ENCODE measurements at regions not wholly inside any gene's neighbourhood (a gene's known extent, or its start where the extent isn't known, plus 50 kb on each side); places are given as distances from the start of the nearest gene placed in this dataset.
"Not testable (repeated sequence)": the region's sequence is repeated elsewhere in the genome, so short reads cannot be mapped to it uniquely, and the experiment has no call there.

GRCh38 chrX:3520982-3521381 is 174.5 kb upstream of the MXRA5 start:
- no peaks in the 10 kb centered on the region for H3K36me3 ChIP-seq (replicated peaks in 1 of 2; ENCODE audit: control insufficient read depth in 2 of 2, insufficient read depth in 2 of 2, low read length in 2 of 2)
- no peak overlapping the region for H3K4me2 ChIP-seq (ENCODE audit: insufficient read depth, low read length, poor library complexity, severe bottlenecking)
- no peaks in the 10 kb centered on the region for H3K4me1 ChIP-seq (ENCODE audit: control insufficient read depth in 2 of 2, insufficient read depth in 1 of 2, low read depth in 1 of 2, low read length in 2 of 2)
- no peak overlapping the region for H3K4ac ChIP-seq (ENCODE audit: low read length)
- no peak overlapping the region for H2BK120ac ChIP-seq (ENCODE audit: low read depth, low read length)
- DNase-seq (ENCODE audit: low spot score), result no peak
- H3K27me3 ChIP-seq (ENCODE audit: control insufficient read depth in 3 of 3, insufficient read depth in 3 of 3, low read depth in 1 of 3, low read length in 3 of 3), result no peaks in the 10 kb centered on the region
- no peak overlapping the region for H3K14ac ChIP-seq (ENCODE audit: low read length)
- H4K91ac ChIP-seq (ENCODE audit: low read depth, low read length, poor library complexity), result no peak overlapping the region
- WGBS, 2 donors (ENCODE audit: extremely low coverage in 2 of 2, insufficient read length in 2 of 2, insufficient replicate concordance in 1 of 2), result no CpG with 5 or more reads among the region's 3 CpGs
- no peaks in the 10 kb centered on the region for H3K9me3 ChIP-seq (replicated peaks in 1 of 2; ENCODE audit: control insufficient read depth in 2 of 2, insufficient read depth in 1 of 2, low read depth in 1 of 2, low read length in 2 of 2)
- no peak overlapping the region for H3K4me3 ChIP-seq (ENCODE audit: low read length in 2 of 2)
- H3K27ac ChIP-seq (replicated peaks; ENCODE audit: low read length), result no peak overlapping the region
- H4K8ac ChIP-seq (ENCODE audit: low read depth, low read length), result no peak overlapping the region
- no peak overlapping the region for H2BK12ac ChIP-seq (ENCODE audit: low read length)
- no peak overlapping the region for H3K18ac ChIP-seq (ENCODE audit: low read length)
- H3K23ac ChIP-seq (ENCODE audit: low read depth, low read length, poor library complexity), result no peak overlapping the region
- H2AFZ ChIP-seq (ENCODE audit: low read length), result no peak overlapping the region
- no peaks in the 10 kb centered on the region for H3K79me1 ChIP-seq (ENCODE audit: low read depth, low read length)
- H3K9ac ChIP-seq (ENCODE audit: low read depth, low read length, poor library complexity), result no peak overlapping the region
- no peak overlapping the region for H2BK15ac ChIP-seq (ENCODE audit: low read length)
- no peak overlapping the region for H2AK5ac ChIP-seq (ENCODE audit: low read depth, low read length)
- H2BK5ac ChIP-seq (ENCODE audit: low read length), result no peak overlapping the region

- H3K4ac ChIP-seq (ENCODE audit: low read length), result no peak overlapping the region
- H4K8ac ChIP-seq (ENCODE audit: low read depth, low read length), result no peak overlapping the region
- H4K91ac ChIP-seq (ENCODE audit: low read depth, low read length, poor library complexity), result no peak overlapping the region
- H3K23ac ChIP-seq (ENCODE audit: low read depth, low read length, poor library complexity), result no peak overlapping the region
- no peaks in the 10 kb centered on the region for H3K79me1 ChIP-seq (ENCODE audit: low read depth, low read length)
- H3K27ac ChIP-seq (replicated peaks; ENCODE audit: low read length), result no peak overlapping the region
- WGBS, 2 donors (ENCODE audit: extremely low coverage in 2 of 2, insufficient read length in 2 of 2, insufficient replicate concordance in 1 of 2), result no CpG with 5 or more reads among the region's 3 CpGs
- no peak overlapping the region for H2AK5ac ChIP-seq (ENCODE audit: low read depth, low read length)
- no peak overlapping the region for H2BK120ac ChIP-seq (ENCODE audit: low read depth, low read length)
- no peak overlapping the region for H3K14ac ChIP-seq (ENCODE audit: low read length)
- H2BK12ac ChIP-seq (ENCODE audit: low read length), result no peak overlapping the region
- no peak for DNase-seq (ENCODE audit: low spot score)
- no peak overlapping the region for H2BK15ac ChIP-seq (ENCODE audit: low read length)
- H2AFZ ChIP-seq (ENCODE audit: low read length), result no peak overlapping the region
- no peak overlapping the region for H3K4me3 ChIP-seq (ENCODE audit: low read length in 2 of 2)
- no peaks in the 10 kb centered on the region for H3K4me1 ChIP-seq (ENCODE audit: control insufficient read depth in 2 of 2, insufficient read depth in 1 of 2, low read depth in 1 of 2, low read length in 2 of 2)
- H3K4me2 ChIP-seq (ENCODE audit: insufficient read depth, low read length, poor library complexity, severe bottlenecking), result no peak overlapping the region
- H3K36me3 ChIP-seq (replicated peaks in 1 of 2; ENCODE audit: control insufficient read depth in 2 of 2, insufficient read depth in 2 of 2, low read length in 2 of 2), result no peaks in the 10 kb centered on the region
- H3K9ac ChIP-seq (ENCODE audit: low read depth, low read length, poor library complexity), result no peak overlapping the region
- no peak overlapping the region for H3K18ac ChIP-seq (ENCODE audit: low read length)
- no peaks in the 10 kb centered on the region for H3K27me3 ChIP-seq (ENCODE audit: control insufficient read depth in 3 of 3, insufficient read depth in 3 of 3, low read depth in 1 of 3, low read length in 3 of 3)
- H2BK5ac ChIP-seq (ENCODE audit: low read length), result no peak overlapping the region
- no peaks in the 10 kb centered on the region for H3K9me3 ChIP-seq (replicated peaks in 1 of 2; ENCODE audit: control insufficient read depth in 2 of 2, insufficient read depth in 1 of 2, low read depth in 1 of 2, low read length in 2 of 2)
These were observed 174.0 kb upstream of the MXRA5 start for GRCh38 chrX:3520458-3520857.

- H3K4ac ChIP-seq (ENCODE audit: low read length); H4K91ac ChIP-seq (ENCODE audit: low read depth, low read length, poor library complexity); H3K36me3 ChIP-seq (replicated peaks in 1 of 2; ENCODE audit: control insufficient read depth in 2 of 2, insufficient read depth in 2 of 2, low read length in 2 of 2); H3K9me3 ChIP-seq (replicated peaks in 1 of 2; ENCODE audit: control insufficient read depth in 2 of 2, insufficient read depth in 1 of 2, low read depth in 1 of 2, low read length in 2 of 2); H2BK120ac ChIP-seq (ENCODE audit: low read depth, low read length); H3K18ac ChIP-seq (ENCODE audit: low read length); H2AFZ ChIP-seq (ENCODE audit: low read length); H3K27ac ChIP-seq (replicated peaks; ENCODE audit: low read length); H2BK15ac ChIP-seq (ENCODE audit: low read length); H3K14ac ChIP-seq (ENCODE audit: low read length); DNase-seq (ENCODE audit: low spot score); H3K23ac ChIP-seq (ENCODE audit: low read depth, low read length, poor library complexity); H3K27me3 ChIP-seq (ENCODE audit: control insufficient read depth in 3 of 3, insufficient read depth in 3 of 3, low read depth in 1 of 3, low read length in 3 of 3); H3K9ac ChIP-seq (ENCODE audit: low read depth, low read length, poor library complexity); H4K8ac ChIP-seq (ENCODE audit: low read depth, low read length); H2AK5ac ChIP-seq (ENCODE audit: low read depth, low read length); H3K4me3 ChIP-seq (ENCODE audit: low read length in 2 of 2); H3K4me2 ChIP-seq (ENCODE audit: insufficient read depth, low read length, poor library complexity, severe bottlenecking); H3K79me1 ChIP-seq (ENCODE audit: low read depth, low read length); H2BK5ac ChIP-seq (ENCODE audit: low read length); H3K4me1 ChIP-seq (ENCODE audit: control insufficient read depth in 2 of 2, insufficient read depth in 1 of 2, low read depth in 1 of 2, low read length in 2 of 2); H2BK12ac ChIP-seq (ENCODE audit: low read length): not testable (repeated sequence)
- no CpG with 5 or more reads among the region's 8 CpGs for WGBS, 2 donors (ENCODE audit: extremely low coverage in 2 of 2, insufficient read length in 2 of 2, insufficient replicate concordance in 1 of 2)
These were observed 172.9 kb upstream of the MXRA5 start for GRCh38 chrX:3519384-3519783.

- H3K4me3 ChIP-seq (ENCODE audit: low read length in 2 of 2), result no peak overlapping the region
These were observed 172.4 kb upstream of the MXRA5 start for GRCh38 chrX:3518870-3519269.

More at GRCh38 chrX:3518870-3519269, 172.4 kb upstream of the MXRA5 start:
- no peak for DNase-seq (ENCODE audit: low spot score)
- Histone ChIP-seq H3K23ac (ENCODE audit: low read depth, low read length, poor library complexity) (no peak overlapping the region), H3K4ac (ENCODE audit: low read length) (no peak overlapping the region), H3K36me3 (replicated peaks in 1 of 2; ENCODE audit: control insufficient read depth in 2 of 2, insufficient read depth in 2 of 2, low read length in 2 of 2) (no peaks in the 10 kb centered on the region), H2BK120ac (ENCODE audit: low read depth, low read length) (no peak overlapping the region), H3K27me3 (ENCODE audit: control insufficient read depth in 3 of 3, insufficient read depth in 3 of 3, low read depth in 1 of 3, low read length in 3 of 3) (no peaks in the 10 kb centered on the region), H3K18ac (ENCODE audit: low read length) (no peak overlapping the region), H2AK5ac (ENCODE audit: low read depth, low read length) (no peak overlapping the region), H2BK15ac (ENCODE audit: low read length) (no peak overlapping the region), H2AFZ (ENCODE audit: low read length) (no peak overlapping the region), H3K4me1 (ENCODE audit: control insufficient read depth in 2 of 2, insufficient read depth in 1 of 2, low read depth in 1 of 2, low read length in 2 of 2) (no peaks in the 10 kb centered on the region), H2BK12ac (ENCODE audit: low read length) (no peak overlapping the region), H3K9ac (ENCODE audit: low read depth, low read length, poor library complexity) (no peak overlapping the region), H2BK5ac (ENCODE audit: low read length) (no peak overlapping the region), H3K79me1 (ENCODE audit: low read depth, low read length) (no peaks in the 10 kb centered on the region), H3K14ac (ENCODE audit: low read length) (no peak overlapping the region), H3K27ac (replicated peaks; ENCODE audit: low read length) (no peak overlapping the region), H3K4me2 (ENCODE audit: insufficient read depth, low read length, poor library complexity, severe bottlenecking) (no peak overlapping the region), H4K8ac (ENCODE audit: low read depth, low read length) (no peak overlapping the region), H3K9me3 (replicated peaks in 1 of 2; ENCODE audit: control insufficient read depth in 2 of 2, insufficient read depth in 1 of 2, low read depth in 1 of 2, low read length in 2 of 2) (no peaks in the 10 kb centered on the region), H4K91ac (ENCODE audit: low read depth, low read length, poor library complexity) (no peak overlapping the region)
- no CpG with 5 or more reads among the region's 10 CpGs for WGBS, 2 donors (ENCODE audit: extremely low coverage in 2 of 2, insufficient read length in 2 of 2, insufficient replicate concordance in 1 of 2)
